HG03175 (cell line): ENCODE measurements at regions not wholly inside any gene's neighbourhood (a gene's known extent, or its start where the extent isn't known, plus 50 kb on each side); places are given as distances from the start of the nearest gene placed in this dataset.

Source experiments
- ATAC-seq: cut with Tn5 transposase; IDR thresholded peaks from one replicate; pipeline ENCODE4 v1.9.1; 2021; ENCODE audit warnings: mild to moderate bottlenecking, moderate library complexity; ENCODE audit not compliant: unreplicated experiment

- ATAC-seq = no peak
These were observed 418.7 kb upstream of the KIF2A start for GRCh38 chr5:61887271-61887670.

- ATAC-seq = no peak
These were observed 412.0 kb upstream of the KIF2A start for GRCh38 chr5:61894046-61894445.

- no peak for ATAC-seq
These were observed 409.2 kb upstream of the KIF2A start for GRCh38 chr5:61896811-61897210.

GRCh38 chr5:61897251-61897650 is 408.8 kb upstream of the KIF2A start:
- no peak for ATAC-seq

- no peak for ATAC-seq
These were observed 404.0 kb upstream of the KIF2A start for GRCh38 chr5:61901997-61902396.

- no peak for ATAC-seq
These were observed 401.3 kb upstream of the KIF2A start for GRCh38 chr5:61904730-61905129.

GRCh38 chr5:61905613-61906012 is 400.4 kb upstream of the KIF2A start:
- no peak for ATAC-seq

GRCh38 chr5:61906820-61907219 is 399.2 kb upstream of the KIF2A start:
- no peak for ATAC-seq

- ATAC-seq = no peak
These were observed 398.0 kb upstream of the KIF2A start for GRCh38 chr5:61907995-61908394.

- ATAC-seq = no peak
These were observed 395.2 kb upstream of the KIF2A start for GRCh38 chr5:61910771-61911170.

GRCh38 chr5:61912559-61912958 is 393.4 kb upstream of the KIF2A start:
- no peak for ATAC-seq

- no peak for ATAC-seq
These were observed 390.4 kb upstream of the KIF2A start for GRCh38 chr5:61915646-61916045.

- no peak for ATAC-seq
These were observed 389.1 kb upstream of the KIF2A start for GRCh38 chr5:61916621-61917620.

GRCh38 chr5:61918611-61919010 is 387.4 kb upstream of the KIF2A start:
- ATAC-seq = no peak

GRCh38 chr5:61919920-61920319 is 386.1 kb upstream of the KIF2A start:
- ATAC-seq = no peak

GRCh38 chr5:61924251-61924650 is 381.8 kb upstream of the KIF2A start:
- ATAC-seq = no peak

- no peak for ATAC-seq
These were observed 379.1 kb upstream of the KIF2A start for GRCh38 chr5:61926911-61927310.

- no peak for ATAC-seq
These were observed 374.8 kb upstream of the KIF2A start for GRCh38 chr5:61931236-61931635.

- ATAC-seq = peak; percentile 56
These were observed 372.0 kb upstream of the KIF2A start for GRCh38 chr5:61933787-61934626.

GRCh38 chr5:61941637-61942036 is 364.4 kb upstream of the KIF2A start:
- no peak for ATAC-seq

- ATAC-seq = no peak
These were observed 363.4 kb upstream of the KIF2A start for GRCh38 chr5:61942462-61943049.
